ENCODE measurements at regions not wholly inside any gene's neighbourhood (a gene's known extent, or its start where the extent isn't known, plus 50 kb on each side); places are given as distances from the start of the nearest gene placed in this dataset.
"Not testable (repeated sequence)": the region's sequence is repeated elsewhere in the genome, so short reads cannot be mapped to it uniquely, and the experiment has no call there.

GRCh38 chr12:90209029-90209428 is 500.4 kb upstream of the ATP2B1 start:
- H3K4me2 ChIP-seq (ENCODE audit: control insufficient read depth, insufficient read depth): no peak overlapping the region
- H2AFZ ChIP-seq (ENCODE audit: control insufficient read depth, low read depth, low read length): no peak overlapping the region
- POLR2A ChIA-PET: no interaction called here
- no peaks in the 10 kb centered on the region for H3K36me3 ChIP-seq (ENCODE audit: control insufficient read depth in 2 of 2, insufficient read depth in 2 of 2, low read length in 1 of 2)
- RAD21 ChIA-PET (ENCODE audit: unreplicated experiment): no interaction called here
- SMC1A ChIA-PET (ENCODE audit: uncharacterized antibody, unreplicated experiment): no interaction called here
- H3K4me3 ChIP-seq: no peak overlapping the region
- intact Hi-C loops (cut with micrococcal nuclease; ENCODE audit: unreplicated experiment) (no loop called here), in situ Hi-C loops (cut with MboI) (no loop called here)
- no peaks in the 10 kb centered on the region for H3K27me3 ChIP-seq (replicated peaks in 1 of 2; ENCODE audit: control insufficient read depth in 2 of 2, insufficient read depth in 2 of 2, low read length in 1 of 2)
- H3K9ac ChIP-seq (ENCODE audit: control insufficient read depth, insufficient read depth, low read length): no peak overlapping the region
- FAIRE-seq (no peak), DNase-seq (ENCODE audit: low read depth, low spot score) (no peak), ATAC-seq (no peak)
- CTCF ChIA-PET: no interaction called here
- H3K4me1 ChIP-seq (ENCODE audit: control insufficient read depth, insufficient read depth, low read length): no peaks in the 10 kb centered on the region
- BruUV-seq (replicated peaks): no TSS peak
- H4K20me1 ChIP-seq (ENCODE audit: control insufficient read depth, insufficient read depth): no peaks in the 10 kb centered on the region
- WGBS (ENCODE audit: insufficient coverage, insufficient replicate concordance, low lambda C conversion rate, missing lambda C conversion rate): 0% methylated on average over 1 of the region's 1 CpG
- TF ChIP-seq ZNF622 (IDR thresholded peaks at IDR 0.05): no peak
- no peak for TF ChIP-seq MTA3 (IDR thresholded peaks at IDR 0.05; ENCODE audit: borderline replicate concordance, low read length)
- TF ChIP-seq, protein P1, sequence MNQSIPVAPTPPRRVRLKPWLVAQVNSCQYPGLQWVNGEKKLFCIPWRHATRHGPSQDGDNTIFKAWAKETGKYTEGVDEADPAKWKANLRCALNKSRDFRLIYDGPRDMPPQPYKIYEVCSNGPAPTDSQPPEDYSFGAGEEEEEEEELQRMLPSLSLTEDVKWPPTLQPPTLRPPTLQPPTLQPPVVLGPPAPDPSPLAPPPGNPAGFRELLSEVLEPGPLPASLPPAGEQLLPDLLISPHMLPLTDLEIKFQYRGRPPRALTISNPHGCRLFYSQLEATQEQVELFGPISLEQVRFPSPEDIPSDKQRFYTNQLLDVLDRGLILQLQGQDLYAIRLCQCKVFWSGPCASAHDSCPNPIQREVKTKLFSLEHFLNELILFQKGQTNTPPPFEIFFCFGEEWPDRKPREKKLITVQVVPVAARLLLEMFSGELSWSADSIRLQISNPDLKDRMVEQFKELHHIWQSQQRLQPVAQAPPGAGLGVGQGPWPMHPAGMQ (IDR thresholded peaks at IDR 0.05; ENCODE audit: borderline replicate concordance): no peak
- TF ChIP-seq GATAD2B (conservative IDR thresholded peaks at IDR 0.05; ENCODE audit: low read depth): no peak
- no peak for TF ChIP-seq FOS (IDR thresholded peaks at IDR 0.05; ENCODE audit: borderline replicate concordance, extremely low read depth, insufficient read length)
- TF ChIP-seq RBBP5 (conservative IDR thresholded peaks at IDR 0.05): no peak
- peak; percentile 70; the same call in 1 of the 2 replicates for TF ChIP-seq CBX5 (IDR thresholded peaks at IDR 0.05; ENCODE audit: low read depth)
- no peak for TF ChIP-seq JUND (IDR thresholded peaks at IDR 0.05; ENCODE audit: low read depth, low read length)
- TF ChIP-seq HDAC6 (IDR thresholded peaks at IDR 0.05; ENCODE audit: unreplicated experiment): no peak
- H3K79me2 ChIP-seq (ENCODE audit: control insufficient read depth, insufficient read depth, low read length): no peaks in the 10 kb centered on the region
- H3K27ac ChIP-seq (ENCODE audit: control insufficient read depth, insufficient read depth): no peak overlapping the region
- H3K9me3 ChIP-seq (replicated peaks; ENCODE audit: control insufficient read depth, insufficient read depth, low read length): peaks cover 4% of the 10 kb centered on the region

DNA sequence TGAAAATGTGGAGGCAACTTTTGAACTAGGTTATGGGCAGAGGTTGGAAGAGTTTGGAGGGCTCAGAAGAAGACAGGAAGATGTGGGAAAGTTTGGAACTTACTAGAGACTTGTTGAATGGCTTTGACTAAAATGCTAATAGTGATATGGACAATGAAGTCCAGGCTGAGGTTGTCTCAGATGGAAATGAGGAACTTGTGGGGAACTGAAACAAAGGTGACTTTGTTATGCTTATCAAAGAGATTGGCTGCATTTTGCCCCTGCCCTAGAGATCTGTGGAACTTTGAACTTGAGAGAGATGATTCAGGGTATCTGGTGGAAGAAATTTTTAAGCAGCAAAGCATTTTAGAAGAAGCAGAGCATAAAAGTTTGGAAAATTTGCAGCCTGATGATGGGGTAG is 499.7 kb upstream of the ATP2B1 start:
- H3K27me3 ChIP-seq (replicated peaks in 1 of 2; ENCODE audit: control insufficient read depth in 2 of 2, insufficient read depth in 2 of 2, low read length in 1 of 2); POLR2A ChIA-PET; H4K20me1 ChIP-seq (ENCODE audit: control insufficient read depth, insufficient read depth); H3K79me2 ChIP-seq (ENCODE audit: control insufficient read depth, insufficient read depth, low read length); H3K4me2 ChIP-seq (ENCODE audit: control insufficient read depth, insufficient read depth); FAIRE-seq; H3K4me3 ChIP-seq; H3K4me1 ChIP-seq (ENCODE audit: control insufficient read depth, insufficient read depth, low read length); ATAC-seq; H3K9me3 ChIP-seq (replicated peaks; ENCODE audit: control insufficient read depth, insufficient read depth, low read length); H2AFZ ChIP-seq (ENCODE audit: control insufficient read depth, low read depth, low read length); in situ Hi-C loops (cut with MboI); H3K27ac ChIP-seq (ENCODE audit: control insufficient read depth, insufficient read depth); intact Hi-C loops (cut with micrococcal nuclease; ENCODE audit: unreplicated experiment); RAD21 ChIA-PET (ENCODE audit: unreplicated experiment); SMC1A ChIA-PET (ENCODE audit: uncharacterized antibody, unreplicated experiment); BruUV-seq (replicated peaks); H3K36me3 ChIP-seq (ENCODE audit: control insufficient read depth in 2 of 2, insufficient read depth in 2 of 2, low read length in 1 of 2); DNase-seq (ENCODE audit: low read depth, low spot score); CTCF ChIA-PET; H3K9ac ChIP-seq (ENCODE audit: control insufficient read depth, insufficient read depth, low read length): not testable (repeated sequence)
- peak; percentile 15; the same call in 1 of the 2 replicates for TF ChIP-seq SPI1 (IDR thresholded peaks at IDR 0.05; ENCODE audit: borderline replicate concordance, insufficient read depth, low read depth, low read length)

Data from GM12878 (cell line).